GM23338 (cell line): ENCODE measurements at regions not wholly inside any gene's neighbourhood (a gene's known extent, or its start where the extent isn't known, plus 50 kb on each side); places are given as distances from the start of the nearest gene placed in this dataset.

Experiments
- ATAC-seq: fragments of 200-7000 bp; cut with Tn5 transposase; 3 replicates; pipeline ENCODE4 v1.9.1; 2020
- DNase-seq: peaks from one replicate; pipeline ENCODE4 v3.0.0-alpha.2; 2015; ENCODE audit warnings: low spot score
- H2AFZ ChIP-seq: fragments of 200-600 bp; sonication (generic); 2 replicates; pipeline ENCODE4 v1.8.0; 2016; ENCODE audit warnings: antibody characterized with exemption, mild to moderate bottlenecking, moderate library complexity
- H3F3A ChIP-seq: fragments of 200-600 bp; sonication (generic); replicated peaks from 2 replicates; pipeline ENCODE4 v1.8.0; 2017; ENCODE audit warnings: antibody characterized with exemption, mixed run types, low read depth
- H3K27ac ChIP-seq: fragments of 200-600 bp; sonication (generic); 2 replicates; pipeline ENCODE4 v1.6.1; 2016; ENCODE audit warnings: low read depth
- H3K27me3 ChIP-seq: fragments of 200-600 bp; sonication (generic); 2 replicates; pipeline ENCODE4 v1.8.0; 2016; ENCODE audit warnings: mild to moderate bottlenecking, mixed run types, moderate library complexity; ENCODE audit not compliant: insufficient read depth
- H3K36me3 ChIP-seq: fragments of 200-600 bp; sonication (generic); 2 replicates; pipeline ENCODE4 v1.8.0; 2016; ENCODE audit warnings: mild to moderate bottlenecking; ENCODE audit not compliant: insufficient read depth
- H3K4me1 ChIP-seq: fragments of 200-600 bp; sonication (generic); 2 replicates; pipeline ENCODE4 v1.8.0; 2016; ENCODE audit warnings: mild to moderate bottlenecking, moderate library complexity; ENCODE audit not compliant: insufficient read depth
- H3K4me2 ChIP-seq: fragments of 200-600 bp; sonication (generic); 2 replicates; pipeline ENCODE4 v1.7.1; 2017; ENCODE audit warnings: mixed run types
- H3K4me3 ChIP-seq: fragments of 200-600 bp; sonication (generic); 2 replicates; pipeline ENCODE4 v1.6.1; 2016; ENCODE audit warnings: mixed run types
- H3K79me2 ChIP-seq: fragments of 200-600 bp; sonication (generic); replicated peaks from 2 replicates; pipeline ENCODE4 v1.8.0; 2017; ENCODE audit warnings: mild to moderate bottlenecking; ENCODE audit not compliant: insufficient read depth
- H3K9me2 ChIP-seq: fragments of 200-600 bp; sonication (generic); 2 replicates; pipeline ENCODE4 v1.8.0; 2017; ENCODE audit not compliant: insufficient read depth
- H4K20me1 ChIP-seq: fragments of 200-600 bp; sonication (generic); replicated peaks from 2 replicates; pipeline ENCODE4 v1.8.0; 2017; ENCODE audit warnings: mild to moderate bottlenecking; ENCODE audit not compliant: insufficient read depth
- H3K27ac Mint-ChIP-seq: 2 replicates; pipeline ENCODE4 v1.8.0; 2020; ENCODE audit warnings: inconsistent platforms, mild to moderate bottlenecking, moderate library complexity, mixed read lengths
- H3K27me3 Mint-ChIP-seq: 3 replicates; pipeline ENCODE4 v1.8.0; 2022; ENCODE audit warnings: low read depth, mild to moderate bottlenecking, moderate library complexity, mixed read lengths, inconsistent platforms; ENCODE audit not compliant: insufficient read depth, poor library complexity
- H3K36me3 Mint-ChIP-seq: 3 replicates; pipeline ENCODE4 v1.8.0; 2021; ENCODE audit warnings: low read depth, mild to moderate bottlenecking, inconsistent platforms, moderate library complexity, mixed read lengths
- H3K4me1 Mint-ChIP-seq: 3 replicates; pipeline ENCODE4 v1.8.0; 2020; ENCODE audit warnings: mild to moderate bottlenecking, inconsistent platforms, mixed read lengths
- H3K4me3 Mint-ChIP-seq: 3 replicates; pipeline ENCODE4 v1.8.0; 2021; ENCODE audit warnings: moderate library complexity, mild to moderate bottlenecking, inconsistent platforms, mixed read lengths
- H3K9me3 Mint-ChIP-seq: 3 replicates; pipeline ENCODE4 v1.8.0; 2020; ENCODE audit warnings: moderate library complexity, mild to moderate bottlenecking, inconsistent platforms, mixed read lengths
- CREB1 ChIP-seq: fragments of 250-450 bp; sonication (Bioruptor Pico); IDR thresholded peaks from 2 replicates; pipeline ENCODE4 v1.5.0; 2020; ENCODE audit warnings: low read depth, mild to moderate bottlenecking, moderate library complexity
- CTCF ChIP-seq, 2 experiments: fragments of 200-600 bp in 1 of 2; sonication (generic) in 1 of 2; conservative IDR thresholded peaks; 2 replicates each; pipeline versions ENCODE4 v1.5.1 to v1.6.1; 2016 to 2017; ENCODE audit warnings: antibody characterized with exemption in 2 of 2, low read depth in 2 of 2, mild to moderate bottlenecking in 2 of 2, moderate library complexity in 1 of 2
- STAT1 ChIP-seq: IDR thresholded peaks from one replicate; pipeline ENCODE4 v1.6.1; 2016; ENCODE audit warnings: antibody characterized with exemption; ENCODE audit not compliant: unreplicated experiment
- ZNF114 ChIP-seq: fragments of 250-450 bp; sonication (Bioruptor Pico); IDR thresholded peaks from 2 replicates; pipeline ENCODE4 v1.5.0; 2020; ENCODE audit warnings: mild to moderate bottlenecking, moderate library complexity
- ZNF462 ChIP-seq: fragments of 250-450 bp; sonication (Bioruptor Pico); IDR thresholded peaks from 2 replicates; pipeline ENCODE4 v1.5.0; 2020; ENCODE audit warnings: mild to moderate bottlenecking, moderate library complexity

- TF ChIP-seq ZNF462 (CRISPR knock-in tag), result no peak
Measured at GRCh38 chr6:137589067-137589848, 95.1 kb upstream of the OLIG3 start (continued).

- H3K27ac ChIP-seq, result no peak overlapping the region
- ATAC-seq, result no peak
- H3K27me3 ChIP-seq, result no peaks in the 10 kb centered on the region
- H3K36me3 Mint-ChIP-seq, result peaks cover 5% of the 10 kb centered on the region; the same call in 2 of the 3 replicates
- H3K4me1 Mint-ChIP-seq, result peaks cover 17% of the 10 kb centered on the region; the same call in 2 of the 3 replicates
- no peaks in the 10 kb centered on the region for H4K20me1 ChIP-seq
- H3K9me3 Mint-ChIP-seq, result peaks cover 17% of the 10 kb centered on the region; the same call in 2 of the 3 replicates
- H3F3A ChIP-seq, result no peaks in the 10 kb centered on the region
- H3K36me3 ChIP-seq, result no peaks in the 10 kb centered on the region
- H3K27ac Mint-ChIP-seq, result no peak overlapping the region
- H3K27me3 Mint-ChIP-seq, result peaks cover 7% of the 10 kb centered on the region
- H3K9me2 ChIP-seq, result peaks cover 8% of the 10 kb centered on the region; the same call in 1 of the 2 replicates
- DNase-seq, result no peak
- H3K79me2 ChIP-seq, result no peaks in the 10 kb centered on the region
- peaks cover 9% of the 10 kb centered on the region; the same call in 1 of the 2 replicates for H3K4me1 ChIP-seq
- no peak overlapping the region for H2AFZ ChIP-seq
- no peak overlapping the region for H3K4me3 Mint-ChIP-seq
- H3K4me3 ChIP-seq, result no peak overlapping the region
- no peak overlapping the region for H3K4me2 ChIP-seq
- TF ChIP-seq CREB1 (CRISPR knock-in tag), result no peak
- TF ChIP-seq ZNF114 (CRISPR knock-in tag), result no peak
- no peak for TF ChIP-seq ZNF462 (CRISPR knock-in tag)
- no peak for TF ChIP-seq STAT1
- no peak for TF ChIP-seq CTCF (conservative IDR thresholded peaks at IDR 0.05; ENCODE audit: low read depth in 2 of 2)
Measured at GRCh38 chr6:137590684-137591083, 96.5 kb upstream of the OLIG3 start.
